ENCODE measurements at regions not wholly inside any gene's neighbourhood (a gene's known extent, or its start where the extent isn't known, plus 50 kb on each side); places are given as distances from the start of the nearest gene placed in this dataset.

- Histone ChIP-seq H3K4me2 (ENCODE audit: low read length) (no peak overlapping the region), H3K79me2 (ENCODE audit: low read length) (no peaks in the 10 kb centered on the region), H3K9ac (ENCODE audit: low read length) (no peak overlapping the region), H3K4me3 (ENCODE audit: low read length) (no peak overlapping the region), H4K20me1 (ENCODE audit: insufficient read depth, low read length) (no peaks in the 10 kb centered on the region), H3K9me3 (ENCODE audit: insufficient read depth, low read length) (no peaks in the 10 kb centered on the region), H3K27ac (ENCODE audit: low read length) (no peak overlapping the region), H2AFZ (ENCODE audit: low read depth, low read length) (no peak overlapping the region), H3K4me1 (ENCODE audit: low read length) (peaks cover 7% of the 10 kb centered on the region), H3K36me3 (replicated peaks; ENCODE audit: low read depth, low read length) (no peaks in the 10 kb centered on the region), H3K27me3 (ENCODE audit: low read depth, low read length) (no peaks in the 10 kb centered on the region)
- no peak for TF ChIP-seq EZH2phosphoT487 (IDR thresholded peaks at IDR 0.05; ENCODE audit: low read depth)
- TF ChIP-seq, protein P1, sequence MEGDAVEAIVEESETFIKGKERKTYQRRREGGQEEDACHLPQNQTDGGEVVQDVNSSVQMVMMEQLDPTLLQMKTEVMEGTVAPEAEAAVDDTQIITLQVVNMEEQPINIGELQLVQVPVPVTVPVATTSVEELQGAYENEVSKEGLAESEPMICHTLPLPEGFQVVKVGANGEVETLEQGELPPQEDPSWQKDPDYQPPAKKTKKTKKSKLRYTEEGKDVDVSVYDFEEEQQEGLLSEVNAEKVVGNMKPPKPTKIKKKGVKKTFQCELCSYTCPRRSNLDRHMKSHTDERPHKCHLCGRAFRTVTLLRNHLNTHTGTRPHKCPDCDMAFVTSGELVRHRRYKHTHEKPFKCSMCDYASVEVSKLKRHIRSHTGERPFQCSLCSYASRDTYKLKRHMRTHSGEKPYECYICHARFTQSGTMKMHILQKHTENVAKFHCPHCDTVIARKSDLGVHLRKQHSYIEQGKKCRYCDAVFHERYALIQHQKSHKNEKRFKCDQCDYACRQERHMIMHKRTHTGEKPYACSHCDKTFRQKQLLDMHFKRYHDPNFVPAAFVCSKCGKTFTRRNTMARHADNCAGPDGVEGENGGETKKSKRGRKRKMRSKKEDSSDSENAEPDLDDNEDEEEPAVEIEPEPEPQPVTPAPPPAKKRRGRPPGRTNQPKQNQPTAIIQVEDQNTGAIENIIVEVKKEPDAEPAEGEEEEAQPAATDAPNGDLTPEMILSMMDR (IDR thresholded peaks at IDR 0.05; ENCODE audit: low read depth, low read length), result no peak
Measured at GRCh38 chr12:20197411-20197810, 170.9 kb upstream of the PDE3A start.

DNA sequence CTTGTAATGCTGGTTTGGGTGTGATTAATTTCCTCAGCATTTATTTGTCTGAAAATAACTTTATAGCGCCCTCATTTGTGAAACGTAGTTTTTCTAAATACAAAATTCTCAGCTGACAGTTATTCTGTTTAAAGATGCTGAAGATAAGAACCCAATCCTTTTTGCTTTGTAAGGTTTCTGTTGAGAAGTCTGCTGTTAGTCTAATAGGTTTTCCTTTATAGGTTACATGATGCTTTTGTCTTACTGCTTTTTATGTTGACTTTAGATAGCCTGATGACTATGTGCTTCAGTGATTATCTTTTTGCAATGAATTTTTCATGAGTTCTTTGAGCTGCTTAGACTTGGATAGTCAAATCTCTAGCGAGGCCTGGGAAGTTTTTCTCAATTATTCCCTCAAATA, 168.6 kb upstream of the PDE3A start:
- Histone ChIP-seq H3K79me2 (ENCODE audit: low read length) (no peaks in the 10 kb centered on the region), H3K4me2 (ENCODE audit: low read length) (no peak overlapping the region), H3K9ac (ENCODE audit: low read length) (no peak overlapping the region), H3K27ac (ENCODE audit: low read length) (no peak overlapping the region), H3K4me1 (ENCODE audit: low read length) (no peaks in the 10 kb centered on the region), H2AFZ (ENCODE audit: low read depth, low read length) (no peak overlapping the region), H4K20me1 (ENCODE audit: insufficient read depth, low read length) (no peaks in the 10 kb centered on the region), H3K36me3 (replicated peaks; ENCODE audit: low read depth, low read length) (no peaks in the 10 kb centered on the region), H3K4me3 (ENCODE audit: low read length) (no peak overlapping the region), H3K27me3 (ENCODE audit: low read depth, low read length) (no peaks in the 10 kb centered on the region), H3K9me3 (ENCODE audit: insufficient read depth, low read length) (no peaks in the 10 kb centered on the region)
- TF ChIP-seq EZH2phosphoT487 (IDR thresholded peaks at IDR 0.05; ENCODE audit: low read depth), result no peak
- TF ChIP-seq, protein P1 (IDR thresholded peaks at IDR 0.05; ENCODE audit: low read depth, low read length), result no peak

- H3K27me3 ChIP-seq (ENCODE audit: low read depth, low read length), result no peaks in the 10 kb centered on the region
- no peak overlapping the region for H3K27ac ChIP-seq (ENCODE audit: low read length)
- no peaks in the 10 kb centered on the region for H3K4me1 ChIP-seq (ENCODE audit: low read length)
- no peak overlapping the region for H3K4me3 ChIP-seq (ENCODE audit: low read length)
- no peaks in the 10 kb centered on the region for H4K20me1 ChIP-seq (ENCODE audit: insufficient read depth, low read length)
- TF ChIP-seq EZH2phosphoT487 (IDR thresholded peaks at IDR 0.05; ENCODE audit: low read depth), result no peak
- TF ChIP-seq, protein P1 (IDR thresholded peaks at IDR 0.05; ENCODE audit: low read depth, low read length), result no peak
- H3K36me3 ChIP-seq (replicated peaks; ENCODE audit: low read depth, low read length), result no peaks in the 10 kb centered on the region
- no peak overlapping the region for H2AFZ ChIP-seq (ENCODE audit: low read depth, low read length)
- no peak overlapping the region for H3K4me2 ChIP-seq (ENCODE audit: low read length)
- no peaks in the 10 kb centered on the region for H3K79me2 ChIP-seq (ENCODE audit: low read length)
- H3K9ac ChIP-seq (ENCODE audit: low read length), result no peak overlapping the region
- no peaks in the 10 kb centered on the region for H3K9me3 ChIP-seq (ENCODE audit: insufficient read depth, low read length)
Measured at GRCh38 chr12:20201733-20202132, 166.6 kb upstream of the PDE3A start.

DNA sequence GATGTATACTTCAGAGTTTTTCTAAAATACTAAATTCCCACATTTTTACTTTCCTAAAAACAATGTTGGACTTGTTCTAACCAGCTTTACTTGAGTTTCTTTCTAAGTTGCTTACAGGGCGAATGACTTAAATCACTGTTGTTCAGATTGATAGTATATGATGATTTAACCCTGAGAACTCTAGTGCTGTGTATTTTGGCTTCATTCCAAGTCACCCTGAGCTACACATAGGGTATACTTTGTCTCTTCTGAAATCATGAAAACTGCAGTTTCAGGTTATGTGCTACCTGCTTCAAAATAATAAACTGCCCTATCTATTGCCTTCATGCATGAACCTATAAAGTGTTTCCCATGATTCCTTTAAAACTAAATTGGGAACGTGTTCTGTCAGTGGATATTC, 162.5 kb upstream of the PDE3A start:
- Histone ChIP-seq H3K27ac (ENCODE audit: low read length) (no peak overlapping the region), H3K27me3 (ENCODE audit: low read depth, low read length) (no peaks in the 10 kb centered on the region), H3K9me3 (ENCODE audit: insufficient read depth, low read length) (no peaks in the 10 kb centered on the region), H3K4me1 (ENCODE audit: low read length) (peaks cover 8% of the 10 kb centered on the region), H3K4me2 (ENCODE audit: low read length) (no peak overlapping the region), H4K20me1 (ENCODE audit: insufficient read depth, low read length) (no peaks in the 10 kb centered on the region), H3K79me2 (ENCODE audit: low read length) (no peaks in the 10 kb centered on the region), H3K4me3 (ENCODE audit: low read length) (no peak overlapping the region), H2AFZ (ENCODE audit: low read depth, low read length) (no peak overlapping the region), H3K36me3 (replicated peaks; ENCODE audit: low read depth, low read length) (no peaks in the 10 kb centered on the region), H3K9ac (ENCODE audit: low read length) (no peak overlapping the region)
- TF ChIP-seq EZH2phosphoT487 (IDR thresholded peaks at IDR 0.05; ENCODE audit: low read depth), result no peak
- TF ChIP-seq, protein P1 (IDR thresholded peaks at IDR 0.05; ENCODE audit: low read depth, low read length), result no peak

Data from OCI-LY3 (cell line).